Right cardiac atrium (tissue), 5 donors: ENCODE measurements at regions not wholly inside any gene's neighbourhood (a gene's known extent, or its start where the extent isn't known, plus 50 kb on each side); places are given as distances from the start of the nearest gene placed in this dataset.
"Not testable (repeated sequence)": the region's sequence is repeated elsewhere in the genome, so short reads cannot be mapped to it uniquely, and the experiment has no call there.

Source experiments
- ATAC-seq, 2 donors: fragments of 200-7000 bp; cut with Tn5 transposase; one replicate each; pipeline versions ENCODE4 v1.8.0 to v1.9.1; 2020; ENCODE audit warnings: moderate library complexity in 2 of 2, mild to moderate bottlenecking in 1 of 2
- DNase-seq, 3 donors: peaks; one replicate each; pipeline ENCODE4 v3.0.0-alpha.2; 2020
- H3K27ac ChIP-seq: one replicate; pipeline ENCODE4 v1.5.1; 2013; ENCODE audit warnings: mild to moderate bottlenecking, low read length, control low read depth, moderate library complexity
- H3K27me3 ChIP-seq: one replicate; pipeline ENCODE4 v1.6.1; 2013; ENCODE audit not compliant: control insufficient read depth, insufficient read depth
- H3K4me1 ChIP-seq: one replicate; pipeline ENCODE4 v1.6.1; 2013; ENCODE audit warnings: low read length; ENCODE audit not compliant: control insufficient read depth, insufficient read depth
- H3K4me3 ChIP-seq: one replicate; pipeline ENCODE4 v1.5.1; 2013; ENCODE audit warnings: low read length, control low read depth
- H3K9me3 ChIP-seq: one replicate; pipeline ENCODE4 v1.6.1; 2013; ENCODE audit warnings: low read length; ENCODE audit not compliant: control insufficient read depth
- WGBS: extraction: QIAGEN DNeasy Blood & Tissue Kit; methylation state at CpG from one replicate; pipeline ENCODE4 v1.1.7; 2013; 5-methylcytosine and 5-hydroxymethylcytosine counted together
- intact Hi-C, 4 donors: fragments of 100-400 bp; cut with DNase I; formaldehyde crosslinking; loops; one replicate each; pipeline versions ENCODE4 v1.11.0 to v1.14.0; 2022 to 2023
- donor health status: healthy with polysubstance abuse.
- donor health status: DM: no; HTN: yes; CAD: no.
- donor health status: DM: no; HTN: no; CAD: no.
- donor health status: DM: no; HTN: yes; CAD: no; lungs with severe emphysema.
- donor health status: DM: yes; HTN: yes; CAD: no.

- no peaks in the 10 kb centered on the region for H3K27me3 ChIP-seq
- no peak overlapping the region for H3K27ac ChIP-seq
- ATAC-seq (no peak), DNase-seq (peak in 2 of 3 donors; percentile 25 to 45)
- H3K4me1 ChIP-seq, result no peaks in the 10 kb centered on the region
- H3K9me3 ChIP-seq, result no peaks in the 10 kb centered on the region
- intact Hi-C loops, result no loop called here
- H3K4me3 ChIP-seq, result no peak overlapping the region
- 90% methylated on average over 15 of the region's 15 CpGs for WGBS
Observed at GRCh38 chr7:91463330-91463729, 199.1 kb downstream of the FZD1 start.

GRCh38 chr7:91465595-91466061 lies 201.4 kb downstream of the FZD1 start:
- ATAC-seq (no peak), DNase-seq (no peak)
- Histone ChIP-seq H3K9me3 (no peaks in the 10 kb centered on the region), H3K4me1 (no peaks in the 10 kb centered on the region), H3K27ac (no peak overlapping the region), H3K4me3 (no peak overlapping the region), H3K27me3 (no peaks in the 10 kb centered on the region)
- intact Hi-C loops, result no loop called here
- 59% methylated on average over 2 of the region's 2 CpGs for WGBS

GRCh38 chr7:91468256-91468655 lies 204.0 kb downstream of the FZD1 start:
- H3K27me3 ChIP-seq, result no peaks in the 10 kb centered on the region
- no peaks in the 10 kb centered on the region for H3K4me1 ChIP-seq
- intact Hi-C loops, result no loop called here
- H3K27ac ChIP-seq, result no peak overlapping the region
- DNase-seq, result no peak
- no peak overlapping the region for H3K4me3 ChIP-seq
- no peaks in the 10 kb centered on the region for H3K9me3 ChIP-seq
- ATAC-seq, result no peak

- no peaks in the 10 kb centered on the region for H3K4me1 ChIP-seq
- ATAC-seq (no peak), DNase-seq (no peak)
- no peaks in the 10 kb centered on the region for H3K9me3 ChIP-seq
- H3K27me3 ChIP-seq, result no peaks in the 10 kb centered on the region
- no peak overlapping the region for H3K4me3 ChIP-seq
- no peak overlapping the region for H3K27ac ChIP-seq
- 62% methylated on average over 1 of the region's 1 CpG for WGBS
- intact Hi-C loops, result no loop called here
Observed at GRCh38 chr7:91473619-91474018, 209.4 kb downstream of the FZD1 start.

GRCh38 chr7:91474074-91474473 lies 209.8 kb downstream of the FZD1 start:
- intact Hi-C loops, result no loop called here
- 95% methylated on average over 1 of the region's 1 CpG for WGBS
- Histone ChIP-seq H3K27ac (no peak overlapping the region), H3K27me3 (no peaks in the 10 kb centered on the region), H3K4me1 (no peaks in the 10 kb centered on the region), H3K9me3 (no peaks in the 10 kb centered on the region), H3K4me3 (no peak overlapping the region)
- no peak for DNase-seq
- no peak for ATAC-seq

GRCh38 chr7:91480470-91480869 lies 216.2 kb downstream of the FZD1 start:
- H3K27me3 ChIP-seq, H3K27ac ChIP-seq, DNase-seq, H3K4me3 ChIP-seq, intact Hi-C loops, H3K4me1 ChIP-seq, ATAC-seq, H3K9me3 ChIP-seq: not testable (repeated sequence)
- 93% methylated on average over 5 of the region's 5 CpGs for WGBS

GRCh38 chr7:91491868-91492267 lies 227.6 kb downstream of the FZD1 start:
- DNase-seq (no peak), ATAC-seq (no peak)
- Histone ChIP-seq H3K9me3 (no peaks in the 10 kb centered on the region), H3K4me3 (no peak overlapping the region), H3K27me3 (no peaks in the 10 kb centered on the region), H3K27ac (no peak overlapping the region), H3K4me1 (no peaks in the 10 kb centered on the region)
- intact Hi-C loops, result no loop called here

GRCh38 chr7:91492317-91492716 lies 228.1 kb downstream of the FZD1 start:
- ATAC-seq (no peak), DNase-seq (no peak)
- WGBS, result 96% methylated on average over 2 of the region's 2 CpGs
- no peak overlapping the region for H3K4me3 ChIP-seq
- no peaks in the 10 kb centered on the region for H3K9me3 ChIP-seq
- no peak overlapping the region for H3K27ac ChIP-seq
- no peaks in the 10 kb centered on the region for H3K4me1 ChIP-seq
- intact Hi-C loops, result no loop called here
- no peaks in the 10 kb centered on the region for H3K27me3 ChIP-seq

- H3K4me1 ChIP-seq, result no peaks in the 10 kb centered on the region
- H3K4me3 ChIP-seq, result no peak overlapping the region
- DNase-seq (no peak), ATAC-seq (no peak)
- H3K27me3 ChIP-seq, result no peaks in the 10 kb centered on the region
- WGBS, result 82% methylated on average over 3 of the region's 3 CpGs
- H3K9me3 ChIP-seq, result no peaks in the 10 kb centered on the region
- no peak overlapping the region for H3K27ac ChIP-seq
- intact Hi-C loops, result no loop called here
Observed at GRCh38 chr7:91492773-91493172, 228.5 kb downstream of the FZD1 start.

- no peak overlapping the region for H3K27ac ChIP-seq
- H3K27me3 ChIP-seq, result no peaks in the 10 kb centered on the region
- intact Hi-C loops, result no loop called here
- no peak overlapping the region for H3K4me3 ChIP-seq
- no peaks in the 10 kb centered on the region for H3K4me1 ChIP-seq
- H3K9me3 ChIP-seq, result no peaks in the 10 kb centered on the region
- ATAC-seq (no peak), DNase-seq (no peak)
- WGBS, result 79% methylated on average over 1 of the region's 1 CpG
Observed at GRCh38 chr7:91494450-91494849, 230.2 kb downstream of the FZD1 start.

- Histone ChIP-seq H3K4me3 (no peak overlapping the region), H3K27me3 (no peaks in the 10 kb centered on the region), H3K27ac (no peak overlapping the region), H3K4me1 (no peaks in the 10 kb centered on the region), H3K9me3 (no peaks in the 10 kb centered on the region)
- ATAC-seq (no peak), DNase-seq (no peak)
- intact Hi-C loops, result no loop called here
- 40% methylated on average over 1 of the region's 1 CpG for WGBS
Observed at GRCh38 chr7:91496251-91496820, 232.1 kb downstream of the FZD1 start.

- H3K27ac ChIP-seq, H3K9me3 ChIP-seq, H3K4me3 ChIP-seq, H3K4me1 ChIP-seq, DNase-seq, intact Hi-C loops, ATAC-seq, H3K27me3 ChIP-seq: not testable (repeated sequence)
- WGBS, result 90% methylated on average over 1 of the region's 1 CpG
Observed at GRCh38 chr7:91497277-91497676, 233.0 kb downstream of the FZD1 start.
